AG04449 (cell line): ENCODE measurements at regions not wholly inside any gene's neighbourhood (a gene's known extent, or its start where the extent isn't known, plus 50 kb on each side); places are given as distances from the start of the nearest gene placed in this dataset.

Experiments used
- CTCF ChIA-PET: fragments of 350-600 bp; formaldehyde crosslinking; extraction: SDS; loops from one replicate; lab custom pipeline; 2021; ENCODE audit warnings: antibody characterized with exemption; lab: Yijun Ruan, JAX
- POLR2A ChIA-PET: fragments of 400-600, 350-600 bp; formaldehyde crosslinking; extraction: SDS; loops from one replicate; lab custom pipeline; 2020; ENCODE audit warnings: antibody characterized with exemption, inconsistent platforms; lab: Yijun Ruan, JAX
- DNase-seq: peaks from one replicate; pipeline ENCODE4 v3.0.0-alpha.2; 2010; ENCODE audit warnings: low read depth, low spot score
- H3K4me3 ChIP-seq: 2 replicates; pipeline ENCODE4 v1.5.1; 2011; ENCODE audit warnings: low read depth, mild to moderate bottlenecking, control low read depth, low read length
- TF ChIP-seq, protein P1 (sequence below): IDR thresholded peaks from one replicate; pipeline ENCODE4 v1.5.1; 2011; ENCODE audit warnings: mild to moderate bottlenecking, moderate library complexity, low read length, control low read depth, inconsistent platforms; ENCODE audit not compliant: insufficient read depth; ENCODE audit errors: missing control alignments

DNA sequence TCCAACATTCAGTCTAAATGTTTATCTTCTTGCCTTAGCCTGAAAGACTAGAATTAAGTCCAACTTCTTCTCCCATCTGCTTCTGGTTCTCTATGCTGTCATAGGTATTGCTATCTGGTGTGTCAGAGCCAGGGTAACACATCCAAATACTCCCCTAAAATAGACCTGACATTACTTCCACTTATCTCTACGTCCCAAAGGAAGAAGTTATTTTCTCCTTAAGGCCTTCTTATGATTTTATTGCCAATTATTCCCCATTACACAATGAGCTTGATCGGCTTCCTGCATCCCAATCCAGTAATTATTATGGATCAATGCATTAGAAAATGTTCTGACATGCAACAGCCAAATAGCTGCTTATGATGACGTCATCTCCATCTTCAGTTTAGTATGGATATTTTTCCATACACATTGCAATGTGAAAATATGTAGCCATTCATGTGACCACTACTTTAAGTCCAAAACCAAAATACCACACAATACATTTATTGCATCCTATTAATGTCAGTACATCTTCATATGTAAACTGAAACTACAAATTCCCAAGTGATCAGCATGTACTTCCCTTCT lies 555.5 kb downstream of the MAT2B start:
- no peak overlapping the region for H3K4me3 ChIP-seq
- POLR2A ChIA-PET = no interaction called here
- TF ChIP-seq, protein P1, sequence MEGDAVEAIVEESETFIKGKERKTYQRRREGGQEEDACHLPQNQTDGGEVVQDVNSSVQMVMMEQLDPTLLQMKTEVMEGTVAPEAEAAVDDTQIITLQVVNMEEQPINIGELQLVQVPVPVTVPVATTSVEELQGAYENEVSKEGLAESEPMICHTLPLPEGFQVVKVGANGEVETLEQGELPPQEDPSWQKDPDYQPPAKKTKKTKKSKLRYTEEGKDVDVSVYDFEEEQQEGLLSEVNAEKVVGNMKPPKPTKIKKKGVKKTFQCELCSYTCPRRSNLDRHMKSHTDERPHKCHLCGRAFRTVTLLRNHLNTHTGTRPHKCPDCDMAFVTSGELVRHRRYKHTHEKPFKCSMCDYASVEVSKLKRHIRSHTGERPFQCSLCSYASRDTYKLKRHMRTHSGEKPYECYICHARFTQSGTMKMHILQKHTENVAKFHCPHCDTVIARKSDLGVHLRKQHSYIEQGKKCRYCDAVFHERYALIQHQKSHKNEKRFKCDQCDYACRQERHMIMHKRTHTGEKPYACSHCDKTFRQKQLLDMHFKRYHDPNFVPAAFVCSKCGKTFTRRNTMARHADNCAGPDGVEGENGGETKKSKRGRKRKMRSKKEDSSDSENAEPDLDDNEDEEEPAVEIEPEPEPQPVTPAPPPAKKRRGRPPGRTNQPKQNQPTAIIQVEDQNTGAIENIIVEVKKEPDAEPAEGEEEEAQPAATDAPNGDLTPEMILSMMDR = no peak
- DNase-seq = no peak
- CTCF ChIA-PET = no interaction called here

DNA sequence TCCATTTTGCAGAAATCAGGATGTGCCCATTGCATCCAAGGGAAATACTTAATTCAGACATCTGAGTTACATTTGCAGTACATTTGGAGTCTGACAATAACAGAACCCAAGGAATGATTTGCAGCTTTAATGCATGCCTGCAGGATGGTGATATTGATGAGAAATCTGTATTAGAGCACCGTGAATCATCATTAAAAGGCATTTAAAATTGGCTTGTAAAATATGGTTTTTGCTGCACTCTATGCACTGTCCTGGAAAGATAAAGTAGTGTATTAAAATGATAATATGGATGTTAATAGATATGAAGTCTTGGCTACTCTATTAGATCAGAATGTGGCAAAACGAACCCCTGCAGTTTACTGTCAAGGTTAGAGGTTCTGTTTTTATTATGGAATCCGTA lies 556.9 kb downstream of the MAT2B start:
- CTCF ChIA-PET = interaction anchor here (0.9 kb wide), 1 partner anchor 412 kb away, joined by 3 read pairs; no protein-coding TSS in a partner anchor
- POLR2A ChIA-PET = no interaction called here

DNA sequence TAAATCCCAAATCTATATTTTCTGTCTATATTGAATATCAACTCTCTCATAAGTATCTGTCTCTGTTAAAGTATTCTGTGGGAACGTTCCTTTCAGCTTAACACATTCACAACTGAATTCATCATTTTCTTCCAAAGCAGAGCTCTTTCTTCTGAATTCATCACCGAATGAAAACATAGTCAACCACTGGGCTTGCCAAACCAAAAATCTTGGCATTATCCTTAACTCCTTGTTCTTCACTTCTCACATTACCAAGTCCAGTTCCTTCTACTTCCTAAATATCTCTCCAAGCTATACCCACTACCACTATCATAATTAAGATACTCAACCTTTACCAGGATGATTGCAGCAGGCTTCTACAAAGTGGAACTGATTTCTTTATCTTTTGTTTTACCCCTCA lies 559.8 kb downstream of the MAT2B start:
- DNase-seq = no peak
- ChIA-PET POLR2A (no interaction called here), CTCF (interaction anchor here (0.8 kb wide), 1 partner anchor 16 kb away, joined by 3 read pairs; no protein-coding TSS in a partner anchor)
- TF ChIP-seq, protein P1 = no peak
- H3K4me3 ChIP-seq = no peak overlapping the region

More for the DNA sequence above, 556.9 kb downstream of the MAT2B start:
- DNase-seq = no peak
- TF ChIP-seq, protein P1 = no peak
- no peak overlapping the region for H3K4me3 ChIP-seq

DNA sequence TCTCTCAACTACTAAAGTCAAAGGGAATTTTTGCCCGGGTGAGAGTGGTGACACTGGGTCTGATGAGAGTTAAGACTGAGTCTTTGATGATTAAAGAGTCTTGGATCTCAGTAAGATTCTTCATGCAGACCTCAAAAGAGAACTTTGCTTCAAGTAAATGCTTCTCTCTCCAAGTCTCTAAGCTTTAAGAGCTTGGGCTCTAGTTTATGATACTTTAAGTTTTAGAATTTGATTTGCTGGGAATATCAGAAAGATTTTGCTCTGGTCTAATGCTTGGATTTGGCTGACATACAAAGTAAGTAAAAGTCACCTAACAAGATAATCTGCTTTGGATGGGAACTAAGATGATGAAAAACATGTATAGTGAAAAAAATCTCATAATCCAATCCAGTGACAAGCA lies 566.3 kb downstream of the MAT2B start:
- POLR2A ChIA-PET = no interaction called here

DNA sequence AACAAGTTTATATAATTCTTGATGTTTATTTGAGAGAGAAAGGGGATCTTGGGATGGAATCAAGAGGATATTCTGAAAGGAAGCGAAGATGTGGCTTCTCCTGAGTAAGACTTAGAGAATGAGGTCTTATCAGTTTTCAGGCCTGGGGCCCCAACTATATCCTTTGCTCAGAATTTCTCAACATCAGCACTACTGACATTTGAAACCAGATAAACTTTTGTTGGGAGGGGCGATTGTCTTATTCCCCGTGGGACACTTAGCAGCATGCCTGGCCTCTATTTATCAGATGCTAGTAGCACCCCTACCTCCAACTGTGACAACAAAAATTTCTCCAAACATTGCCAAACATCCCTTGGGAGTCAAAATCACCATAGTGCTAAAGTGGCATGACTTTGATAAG lies 567.7 kb downstream of the MAT2B start:
- H3K4me3 ChIP-seq = no peak overlapping the region
- DNase-seq = no peak
- CTCF ChIA-PET = no interaction called here
- TF ChIP-seq, protein P1 = no peak
- POLR2A ChIA-PET = no interaction called here

More for the DNA sequence above, 566.3 kb downstream of the MAT2B start:
- no peak for DNase-seq
- TF ChIP-seq, protein P1 = no peak
- CTCF ChIA-PET = no interaction called here
- no peak overlapping the region for H3K4me3 ChIP-seq

DNA sequence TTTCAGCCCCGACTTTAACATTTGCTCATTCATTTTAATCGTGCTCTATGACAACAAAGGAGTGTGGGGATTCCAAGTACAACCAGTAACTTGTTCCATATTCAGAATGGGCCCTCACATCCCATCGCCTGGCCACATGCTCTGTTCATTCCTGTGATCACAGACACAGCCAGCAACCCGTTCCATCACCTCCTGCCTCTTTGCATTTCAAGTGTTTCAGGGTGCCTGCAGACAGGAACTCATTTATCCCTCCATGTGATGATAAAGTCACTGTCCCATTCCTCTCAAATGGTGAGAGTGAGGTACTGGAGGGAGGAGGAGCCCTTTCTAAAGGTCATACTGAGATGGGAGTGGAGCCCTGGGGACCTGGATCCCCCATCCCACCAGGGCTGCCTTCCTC lies 571.1 kb downstream of the MAT2B start:
- ChIA-PET POLR2A (no interaction called here), CTCF (no interaction called here)
- TF ChIP-seq, protein P1 = no peak

More for the DNA sequence above, 571.1 kb downstream of the MAT2B start:
- no peak overlapping the region for H3K4me3 ChIP-seq
- no peak for DNase-seq
